Stimulated activated CD4-positive, alpha-beta T cell treated with anti-CD3 and anti-CD28 coated beads, Interleukin-1b, Interleukin-23, amount 100 ng/mL, for 4 hours (primary cell): ENCODE measurements at regions not wholly inside any gene's neighbourhood (a gene's known extent, or its start where the extent isn't known, plus 50 kb on each side); places are given as distances from the start of the nearest gene placed in this dataset.
"Not testable (repeated sequence)": the region's sequence is repeated elsewhere in the genome, so short reads cannot be mapped to it uniquely, and the experiment has no call there.

Source experiments
- DNase-seq, 2 donors: peaks; one replicate each; pipeline ENCODE4 v3.0.0-alpha.2; 2020; ENCODE audit warnings: low read depth in 2 of 2

DNA sequence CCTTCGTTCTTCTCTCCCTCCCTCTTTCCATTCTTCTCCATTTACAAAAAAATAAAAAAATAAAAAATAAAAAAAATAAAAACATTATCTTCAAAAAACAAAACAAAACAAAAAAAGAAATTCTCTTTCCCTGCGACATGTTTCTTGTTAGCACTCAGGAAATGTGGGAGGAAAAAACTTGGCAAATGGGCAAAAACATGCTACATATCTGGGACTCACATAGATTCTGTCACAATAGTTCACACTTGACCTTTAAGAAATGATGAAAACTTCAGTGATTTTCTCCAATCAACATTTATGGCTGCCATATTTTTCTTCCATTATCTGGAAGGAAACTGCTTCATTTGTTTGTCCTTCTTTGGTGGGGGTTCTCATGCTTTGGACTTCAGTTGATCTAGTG is 109.3 kb downstream of the PRKAB2 start:
- no peak for DNase-seq

DNA sequence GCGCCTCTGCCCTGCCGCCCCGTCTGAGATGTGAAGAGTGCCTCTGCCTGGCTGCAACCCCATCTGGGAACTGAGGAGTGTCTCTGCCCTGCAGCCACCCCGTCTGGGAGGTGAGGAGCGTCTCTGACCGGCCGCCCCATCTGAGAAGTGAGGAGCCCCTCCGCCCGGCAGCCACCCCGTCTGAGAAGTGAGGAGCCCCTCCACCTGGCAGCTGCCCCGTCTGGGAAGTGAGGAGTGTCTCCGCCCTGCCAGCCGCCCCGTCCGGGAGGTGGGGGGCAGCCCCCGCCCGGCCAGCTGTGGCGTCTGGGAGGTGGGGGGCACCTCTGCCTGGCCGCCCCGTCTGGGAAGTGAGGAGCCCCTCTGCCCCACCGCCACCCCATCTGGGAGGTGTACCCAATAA is 110.4 kb downstream of the PRKAB2 start:
- not testable (repeated sequence) for DNase-seq

GRCh38 chr1:147053269-147053668 is 115.1 kb downstream of the NBPF12 start:
- DNase-seq = no peak

DNA sequence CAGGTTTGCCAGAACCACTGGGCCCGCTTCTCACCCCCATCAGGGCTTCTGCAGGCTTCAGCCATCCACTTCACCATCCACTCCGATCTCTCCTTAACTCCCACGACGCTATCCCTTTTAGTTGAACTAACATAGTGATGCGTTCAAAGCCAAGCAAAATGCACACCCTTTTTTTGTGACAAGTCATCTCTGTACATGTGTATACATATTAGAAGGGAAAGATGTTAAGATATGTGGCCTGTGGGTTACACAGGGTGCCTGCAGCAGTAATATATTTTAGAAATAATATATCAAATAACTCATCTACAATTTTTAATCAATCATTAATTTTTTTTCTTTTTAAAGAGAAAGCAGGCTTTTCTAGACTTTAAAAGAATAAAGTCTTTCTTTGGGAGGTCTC is 114.6 kb downstream of the NBPF12 start:
- no peak for DNase-seq

- DNase-seq = no peak
These were observed 114.0 kb downstream of the NBPF12 start for GRCh38 chr1:147052143-147052542.

- no peak for DNase-seq
These were observed 113.0 kb downstream of the NBPF12 start for GRCh38 chr1:147051136-147051535.

DNA sequence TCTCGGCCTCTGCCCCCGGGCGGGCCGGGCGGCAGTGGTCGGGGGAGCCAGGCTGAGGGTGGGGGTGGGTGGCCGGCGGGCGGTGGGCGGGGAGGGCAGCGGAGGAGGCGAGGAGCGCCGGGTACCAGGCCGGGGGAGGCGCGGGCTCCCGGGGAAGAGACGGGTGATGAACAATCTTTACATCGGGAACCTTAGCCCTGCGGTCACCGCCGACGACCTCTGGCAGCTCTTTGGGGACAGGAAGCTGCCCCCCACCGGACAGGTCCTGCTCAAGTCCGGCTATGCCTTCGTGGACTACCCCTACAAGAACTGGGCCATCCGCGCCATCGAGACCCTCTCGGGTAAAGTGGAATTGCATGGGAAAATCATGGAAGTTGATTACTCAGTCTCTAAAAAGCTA is 112.5 kb downstream of the NBPF12 start:
- no peak for DNase-seq

GRCh38 chr1:147046863-147047394 is 108.8 kb downstream of the NBPF12 start:
- not testable (repeated sequence) for DNase-seq

DNA sequence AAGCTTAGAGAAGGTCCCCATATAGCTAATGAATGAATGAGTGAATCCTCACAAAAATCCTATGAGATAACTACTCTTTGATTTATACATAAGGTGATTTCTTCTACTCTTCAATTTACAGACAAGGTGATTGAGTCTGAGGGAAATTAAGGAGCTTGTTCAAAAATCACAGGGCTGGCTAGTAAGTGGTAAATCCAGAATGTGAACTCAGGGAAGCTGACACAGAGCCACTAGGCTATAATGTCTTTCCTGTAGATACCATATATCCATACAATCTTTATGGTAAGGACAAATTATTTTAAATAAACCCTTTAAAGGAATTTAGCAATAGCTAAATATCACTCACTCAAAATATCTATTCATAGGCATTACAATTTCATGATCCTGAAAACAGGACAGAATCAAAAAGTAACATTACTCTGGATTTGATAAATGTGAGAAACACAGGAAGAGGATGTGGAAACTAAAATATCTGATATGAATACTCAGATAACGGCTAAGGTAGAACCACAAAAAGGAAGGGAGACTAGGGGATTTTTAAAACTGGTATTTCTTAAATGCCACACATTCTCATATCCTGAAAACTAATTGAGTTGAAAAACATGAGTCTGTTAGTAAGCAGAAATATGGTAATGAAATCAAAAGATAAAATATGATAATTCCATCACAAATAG is 108.2 kb downstream of the NBPF12 start:
- no peak for DNase-seq
